SH-SY5Y (cell line): ENCODE measurements at regions not wholly inside any gene's neighbourhood (a gene's known extent, or its start where the extent isn't known, plus 50 kb on each side); places are given as distances from the start of the nearest gene placed in this dataset.

Experiments used
- GATA2 ChIP-seq: IDR thresholded peaks from 2 replicates; pipeline ENCODE4 v1.6.1; 2011; ENCODE audit warnings: mild to moderate bottlenecking, low read depth, low read length
- GATA3 ChIP-seq: IDR thresholded peaks from 2 replicates; pipeline ENCODE4 v1.6.1; 2011; ENCODE audit warnings: low read depth, mild to moderate bottlenecking, low read length, moderate library complexity

DNA sequence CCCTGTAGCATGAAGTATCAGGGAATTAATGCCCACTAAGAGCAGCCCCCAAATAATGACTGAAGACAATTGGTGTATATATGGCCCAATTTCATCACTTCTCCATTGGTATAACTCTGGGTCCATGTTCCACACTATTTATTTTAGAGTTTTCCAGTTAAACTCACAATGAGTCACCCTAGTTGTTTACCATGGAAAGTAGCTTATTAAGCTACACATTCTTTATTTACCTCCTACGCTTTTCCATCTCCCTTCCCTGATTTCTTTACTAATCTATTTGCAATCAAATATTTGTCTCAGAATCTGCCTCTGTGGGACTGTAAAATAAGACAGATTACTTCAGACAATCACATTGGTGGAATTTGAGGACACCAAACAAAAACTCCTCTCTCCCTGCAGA, 655.6 kb downstream of the SORCS1 start:
- no peak for TF ChIP-seq GATA2
- TF ChIP-seq GATA3, result no peak
